Body of pancreas (tissue), 4 donors: ENCODE measurements at regions not wholly inside any gene's neighbourhood (a gene's known extent, or its start where the extent isn't known, plus 50 kb on each side); places are given as distances from the start of the nearest gene placed in this dataset.
A peak's percentile ranks its signal among the peaks of the same experiment; 100 is the strongest.

Experiments used
- ATAC-seq: fragments of 150-250 bp; one replicate; pipeline ENCODE4 v1.9.1; 2016
- DNase-seq, 4 donors: peaks; one replicate each; pipeline ENCODE4 v3.0.0-alpha.2; 2019
- H3K27ac ChIP-seq, 4 donors: fragments of 200-600 bp; sonication (generic); 1 replicate in 3 of 4; 2 replicates in 1 of 4; pipeline versions ENCODE4 v1.5.1 to v1.6.1; 2016 to 2019; ENCODE audit warnings: mild to moderate bottlenecking in 1 of 4, mixed read lengths in 1 of 4, moderate library complexity in 1 of 4
- H3K27me3 ChIP-seq, 2 donors: fragments of 200-600 bp; sonication (generic); one replicate each; pipeline ENCODE4 v1.6.0; 2016; ENCODE audit warnings: mild to moderate bottlenecking in 1 of 2
- H3K36me3 ChIP-seq, 2 donors: fragments of 200-600 bp; sonication (generic); replicated peaks in 1 of 2; 2 replicates each; pipeline ENCODE4 v1.5.1; 2016; ENCODE audit warnings: low read depth in 2 of 2; ENCODE audit not compliant: insufficient read depth in 1 of 2
- H3K4me1 ChIP-seq: fragments of 200-600 bp; sonication (generic); one replicate; pipeline ENCODE4 v1.6.0; 2016
- H3K4me3 ChIP-seq, 2 donors: fragments of 200-600 bp; sonication (generic); 1 replicate in 1 of 2; 2 replicates in 1 of 2; pipeline ENCODE4 v1.5.1; 2016 to 2019
- H3K9me3 ChIP-seq, 3 donors: fragments of 200-600 bp; sonication (generic); 1 replicate in 2 of 3; 2 replicates in 1 of 3; pipeline ENCODE4 v1.5.1; 2016
- CTCF ChIP-seq, 7 experiments: fragments of 450-650 bp in 4 of 7; fragments of 200-600 bp in 3 of 7; sonication (generic) in 3 of 7; IDR thresholded peaks; one replicate each; pipeline ENCODE4 v1.5.1; 2016 to 2019; ENCODE audit warnings: antibody characterized with exemption in 7 of 7
- POLR2A ChIP-seq, 3 donors: fragments of 450-650 bp; IDR thresholded peaks; one replicate each; pipeline ENCODE4 v1.6.1; 2016; ENCODE audit warnings: antibody characterized with exemption in 3 of 3, mild to moderate bottlenecking in 2 of 3
- WGBS, 2 donors: methylation state at CpG; one replicate each; pipeline ENCODE4 v1.1.5; 2017; 5-methylcytosine and 5-hydroxymethylcytosine counted together
- intact Hi-C: fragments of 100-400 bp; cut with DNase I; formaldehyde crosslinking; loops from one replicate; pipeline ENCODE4 v1.15.1; 2023

- Histone ChIP-seq H3K36me3 (no peaks in the 10 kb centered on the region), H3K4me3 (no peak overlapping the region), H3K9me3 (peaks cover 0 to 12% (median 0%) of the 10 kb centered on the region in 3 donors), H3K27me3 (no peaks in the 10 kb centered on the region), H3K27ac (no peak overlapping the region), H3K4me1 (peaks cover 8% of the 10 kb centered on the region)
- TF ChIP-seq POLR2A (IDR thresholded peaks at IDR 0.05) (no peak), CTCF (IDR thresholded peaks at IDR 0.05) (no peak)
- intact Hi-C loops = no loop called here
- 79 to 81% methylated on average over 1 of the region's 1 CpG for WGBS, 2 donors
- no peak for ATAC-seq
- DNase-seq = no peak
Observed at GRCh38 chr3:159250961-159251360, 449.1 kb downstream of the MFSD1 start.

- WGBS, 2 donors = 60 to 67% methylated on average over 1 of the region's 1 CpG
- ATAC-seq = no peak
- Histone ChIP-seq H3K27me3 (no peaks in the 10 kb centered on the region), H3K27ac (no peak overlapping the region), H3K4me1 (peaks cover 8% of the 10 kb centered on the region), H3K4me3 (no peak overlapping the region), H3K36me3 (no peaks in the 10 kb centered on the region), H3K9me3 (peaks cover 0 to 12% (median 0%) of the 10 kb centered on the region in 3 donors)
- intact Hi-C loops = no loop called here
- no peak for TF ChIP-seq CTCF (IDR thresholded peaks at IDR 0.05)
- no peak for TF ChIP-seq POLR2A (IDR thresholded peaks at IDR 0.05)
- DNase-seq = no peak
Observed at GRCh38 chr3:159252274-159252673, 450.4 kb downstream of the MFSD1 start.

GRCh38 chr3:159252772-159253384 is 451.0 kb downstream of the MFSD1 start:
- Histone ChIP-seq H3K4me3 (no peak overlapping the region), H3K27ac (no peak overlapping the region), H3K4me1 (peaks cover 8% of the 10 kb centered on the region), H3K27me3 (no peaks in the 10 kb centered on the region), H3K36me3 (no peaks in the 10 kb centered on the region), H3K9me3 (peaks cover 0 to 12% (median 0%) of the 10 kb centered on the region in 3 donors)
- no peak for DNase-seq
- no peak for ATAC-seq
- intact Hi-C loops = no loop called here
- TF ChIP-seq CTCF (IDR thresholded peaks at IDR 0.05) (peak in 5 of 7 experiments; percentile 15 to 69 (median 48)), POLR2A (IDR thresholded peaks at IDR 0.05) (no peak)
- WGBS, 2 donors = 11 to 25% methylated on average over 2 of the region's 2 CpGs

- ATAC-seq = no peak
- TF ChIP-seq CTCF (IDR thresholded peaks at IDR 0.05) = no peak
- no peak for TF ChIP-seq POLR2A (IDR thresholded peaks at IDR 0.05)
Observed at GRCh38 chr3:159253860-159254259, 452.0 kb downstream of the MFSD1 start.

GRCh38 chr3:159257954-159258353 is 456.1 kb downstream of the MFSD1 start:
- no peak for TF ChIP-seq CTCF (IDR thresholded peaks at IDR 0.05)
- no peak for TF ChIP-seq POLR2A (IDR thresholded peaks at IDR 0.05)
- Histone ChIP-seq H3K27ac (no peak overlapping the region), H3K4me1 (no peaks in the 10 kb centered on the region), H3K9me3 (peaks cover 0 to 2% (median 0%) of the 10 kb centered on the region in 3 donors), H3K27me3 (no peaks in the 10 kb centered on the region), H3K36me3 (no peaks in the 10 kb centered on the region), H3K4me3 (no peak overlapping the region)
- 56 to 66% methylated on average over 4 of the region's 4 CpGs for WGBS, 2 donors
- intact Hi-C loops = no loop called here
- no peak for DNase-seq
- ATAC-seq = no peak

More at GRCh38 chr3:159253860-159254259, 452.0 kb downstream of the MFSD1 start:
- no peak overlapping the region for H3K4me3 ChIP-seq
- intact Hi-C loops = no loop called here
- H3K36me3 ChIP-seq = no peaks in the 10 kb centered on the region
- H3K9me3 ChIP-seq = peaks cover 0 to 12% (median 0%) of the 10 kb centered on the region in 3 donors
- DNase-seq = no peak
- peaks cover 8% of the 10 kb centered on the region for H3K4me1 ChIP-seq
- no peak overlapping the region for H3K27ac ChIP-seq
- no peaks in the 10 kb centered on the region for H3K27me3 ChIP-seq
- WGBS, 2 donors = 12 to 24% methylated on average over 1 of the region's 1 CpG
